Kidney epithelial cell (primary cell): ENCODE measurements at regions not wholly inside any gene's neighbourhood (a gene's known extent, or its start where the extent isn't known, plus 50 kb on each side); places are given as distances from the start of the nearest gene placed in this dataset.

Experiments used
- DNase-seq: peaks from one replicate; pipeline ENCODE4 v3.0.0-alpha.2; 2010; ENCODE audit warnings: low read depth
- H3K27me3 ChIP-seq: 2 replicates; pipeline ENCODE4 v1.6.0; 2011; ENCODE audit warnings: low read length; ENCODE audit not compliant: control insufficient read depth, insufficient read depth
- H3K36me3 ChIP-seq: 2 replicates; pipeline ENCODE4 v1.5.1; 2011; ENCODE audit warnings: low read length; ENCODE audit not compliant: control insufficient read depth, insufficient read depth
- H3K4me3 ChIP-seq: 2 replicates; pipeline ENCODE4 v1.5.1; 2011; ENCODE audit warnings: low read depth, mild to moderate bottlenecking, control low read depth, low read length
- TF ChIP-seq, protein P1 (sequence below): IDR thresholded peaks from 2 replicates; pipeline ENCODE4 v1.5.1; 2011; ENCODE audit warnings: mild to moderate bottlenecking, moderate library complexity, low read length, control low read depth, inconsistent platforms; ENCODE audit not compliant: insufficient read depth, poor library complexity, severe bottlenecking

GRCh38 chr3:174620855-174621472 is 238.2 kb upstream of the NAALADL2 start:
- no peak for DNase-seq
- no peak overlapping the region for H3K4me3 ChIP-seq
- no peaks in the 10 kb centered on the region for H3K27me3 ChIP-seq
- no peaks in the 10 kb centered on the region for H3K36me3 ChIP-seq
- TF ChIP-seq, protein P1, sequence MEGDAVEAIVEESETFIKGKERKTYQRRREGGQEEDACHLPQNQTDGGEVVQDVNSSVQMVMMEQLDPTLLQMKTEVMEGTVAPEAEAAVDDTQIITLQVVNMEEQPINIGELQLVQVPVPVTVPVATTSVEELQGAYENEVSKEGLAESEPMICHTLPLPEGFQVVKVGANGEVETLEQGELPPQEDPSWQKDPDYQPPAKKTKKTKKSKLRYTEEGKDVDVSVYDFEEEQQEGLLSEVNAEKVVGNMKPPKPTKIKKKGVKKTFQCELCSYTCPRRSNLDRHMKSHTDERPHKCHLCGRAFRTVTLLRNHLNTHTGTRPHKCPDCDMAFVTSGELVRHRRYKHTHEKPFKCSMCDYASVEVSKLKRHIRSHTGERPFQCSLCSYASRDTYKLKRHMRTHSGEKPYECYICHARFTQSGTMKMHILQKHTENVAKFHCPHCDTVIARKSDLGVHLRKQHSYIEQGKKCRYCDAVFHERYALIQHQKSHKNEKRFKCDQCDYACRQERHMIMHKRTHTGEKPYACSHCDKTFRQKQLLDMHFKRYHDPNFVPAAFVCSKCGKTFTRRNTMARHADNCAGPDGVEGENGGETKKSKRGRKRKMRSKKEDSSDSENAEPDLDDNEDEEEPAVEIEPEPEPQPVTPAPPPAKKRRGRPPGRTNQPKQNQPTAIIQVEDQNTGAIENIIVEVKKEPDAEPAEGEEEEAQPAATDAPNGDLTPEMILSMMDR: no peak

DNA sequence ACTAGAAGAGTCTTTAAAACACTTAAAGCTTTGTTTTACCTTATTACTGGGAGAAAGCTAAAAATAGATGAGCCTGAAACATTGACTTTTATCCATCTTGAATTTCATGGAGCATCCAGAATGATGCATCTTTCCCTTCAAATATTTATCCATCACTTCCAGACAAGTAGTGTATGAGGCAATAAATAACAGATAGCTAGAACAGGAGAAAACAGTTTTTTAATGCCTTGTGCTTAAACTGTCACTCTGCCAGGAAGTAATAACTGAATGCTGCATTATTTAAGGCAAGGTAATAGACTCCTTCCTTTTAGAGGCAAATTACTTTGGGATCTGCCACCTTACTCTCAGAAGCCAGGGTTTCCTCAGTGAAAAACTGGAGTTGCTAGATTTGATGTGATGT is 225.8 kb upstream of the NAALADL2 start:
- no peaks in the 10 kb centered on the region for H3K36me3 ChIP-seq
- H3K4me3 ChIP-seq: no peak overlapping the region
- H3K27me3 ChIP-seq: no peaks in the 10 kb centered on the region
- DNase-seq: no peak
- TF ChIP-seq, protein P1: no peak

- TF ChIP-seq, protein P1: no peak
- DNase-seq: no peak
Observed at GRCh38 chr3:174636451-174636850, 222.7 kb upstream of the NAALADL2 start.

GRCh38 chr3:174639406-174639805 is 219.7 kb upstream of the NAALADL2 start:
- no peak for DNase-seq
- TF ChIP-seq, protein P1: no peak
- Histone ChIP-seq H3K4me3 (no peak overlapping the region), H3K36me3 (no peaks in the 10 kb centered on the region), H3K27me3 (no peaks in the 10 kb centered on the region)

More at GRCh38 chr3:174636451-174636850, 222.7 kb upstream of the NAALADL2 start:
- Histone ChIP-seq H3K36me3 (no peaks in the 10 kb centered on the region), H3K4me3 (no peak overlapping the region), H3K27me3 (no peaks in the 10 kb centered on the region)

GRCh38 chr3:174639970-174640369 is 219.2 kb upstream of the NAALADL2 start:
- H3K36me3 ChIP-seq: no peaks in the 10 kb centered on the region
- H3K27me3 ChIP-seq: no peaks in the 10 kb centered on the region
- TF ChIP-seq, protein P1: no peak
- no peak for DNase-seq
- H3K4me3 ChIP-seq: no peak overlapping the region

GRCh38 chr3:174640932-174641331 is 218.2 kb upstream of the NAALADL2 start:
- Histone ChIP-seq H3K27me3 (no peaks in the 10 kb centered on the region), H3K36me3 (no peaks in the 10 kb centered on the region), H3K4me3 (no peak overlapping the region)
- TF ChIP-seq, protein P1: no peak
- DNase-seq: no peak
